Choroid plexus epithelial cell (primary cell): ENCODE measurements at regions not wholly inside any gene's neighbourhood (a gene's known extent, or its start where the extent isn't known, plus 50 kb on each side); places are given as distances from the start of the nearest gene placed in this dataset.

Experiments used
- DNase-seq: peaks from one replicate; pipeline ENCODE4 v3.0.0-alpha.2; 2010; ENCODE audit warnings: low read depth
- H3K4me3 ChIP-seq: 2 replicates; pipeline ENCODE4 v1.5.1; 2011; ENCODE audit warnings: low read depth, mild to moderate bottlenecking, control low read depth, low read length, moderate library complexity
- CTCF ChIP-seq: conservative IDR thresholded peaks from 2 replicates; pipeline ENCODE4 v1.5.1; 2011; ENCODE audit warnings: low read depth, mild to moderate bottlenecking, control low read depth, inconsistent platforms, low read length, moderate library complexity

- no peak overlapping the region for H3K4me3 ChIP-seq
- TF ChIP-seq CTCF: no peak
- DNase-seq: no peak
Measured at GRCh38 chr15:69664572-69665571, 212.3 kb downstream of the RPLP1 start.

- no peak overlapping the region for H3K4me3 ChIP-seq
- DNase-seq: peak; percentile 35
- no peak for TF ChIP-seq CTCF
Measured at GRCh38 chr15:69665641-69666111, 213.1 kb downstream of the RPLP1 start.

- no peak for TF ChIP-seq CTCF
- peak; percentile 73 for DNase-seq
- H3K4me3 ChIP-seq: no peak overlapping the region
Measured at GRCh38 chr15:69666441-69666882, 213.8 kb downstream of the RPLP1 start.

DNA sequence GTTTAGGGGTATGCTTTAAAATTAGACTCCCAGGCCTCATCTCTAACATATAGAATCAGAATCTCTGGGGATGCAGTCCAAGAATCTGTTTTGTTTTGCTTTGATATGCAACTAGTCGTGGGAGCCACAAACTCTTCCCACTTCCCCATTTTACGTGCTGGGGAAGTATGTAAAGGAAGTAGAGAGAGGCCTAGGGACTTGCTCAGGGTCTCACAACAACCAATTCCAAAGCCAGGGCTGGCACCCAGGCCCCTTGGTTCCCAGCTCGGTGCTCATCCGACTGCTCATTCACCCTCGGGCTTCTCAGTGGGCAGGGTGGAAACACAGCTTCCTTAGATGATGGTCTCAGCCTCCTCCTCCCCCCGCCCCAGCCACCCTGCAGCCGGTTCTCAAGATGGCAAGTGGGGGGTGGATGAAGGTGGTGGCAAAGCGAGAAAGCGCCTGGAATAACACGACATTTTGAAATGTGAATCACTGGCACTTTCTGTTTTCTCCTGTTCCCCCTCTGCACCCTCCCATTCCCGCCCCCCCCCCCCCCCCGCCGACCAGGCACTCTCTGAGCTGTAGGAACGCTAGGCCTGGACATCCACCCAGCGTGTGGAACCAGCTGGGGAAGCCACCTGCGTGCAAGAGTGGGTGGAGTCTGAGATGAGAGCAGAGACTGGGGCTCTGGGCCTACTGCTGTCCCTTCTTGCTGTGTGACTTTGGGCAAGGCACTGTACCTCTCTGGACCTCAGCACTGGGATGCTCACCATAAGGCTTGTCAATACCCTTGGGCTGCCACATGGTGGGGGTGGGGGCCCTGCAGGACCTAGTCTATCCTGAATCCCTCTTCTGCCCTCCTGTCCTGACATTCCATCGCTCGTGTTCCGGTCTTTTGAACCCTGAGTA is 214.5 kb downstream of the RPLP1 start:
- no peak overlapping the region for H3K4me3 ChIP-seq
- no peak for DNase-seq
- peak; percentile 12 for TF ChIP-seq CTCF

DNA sequence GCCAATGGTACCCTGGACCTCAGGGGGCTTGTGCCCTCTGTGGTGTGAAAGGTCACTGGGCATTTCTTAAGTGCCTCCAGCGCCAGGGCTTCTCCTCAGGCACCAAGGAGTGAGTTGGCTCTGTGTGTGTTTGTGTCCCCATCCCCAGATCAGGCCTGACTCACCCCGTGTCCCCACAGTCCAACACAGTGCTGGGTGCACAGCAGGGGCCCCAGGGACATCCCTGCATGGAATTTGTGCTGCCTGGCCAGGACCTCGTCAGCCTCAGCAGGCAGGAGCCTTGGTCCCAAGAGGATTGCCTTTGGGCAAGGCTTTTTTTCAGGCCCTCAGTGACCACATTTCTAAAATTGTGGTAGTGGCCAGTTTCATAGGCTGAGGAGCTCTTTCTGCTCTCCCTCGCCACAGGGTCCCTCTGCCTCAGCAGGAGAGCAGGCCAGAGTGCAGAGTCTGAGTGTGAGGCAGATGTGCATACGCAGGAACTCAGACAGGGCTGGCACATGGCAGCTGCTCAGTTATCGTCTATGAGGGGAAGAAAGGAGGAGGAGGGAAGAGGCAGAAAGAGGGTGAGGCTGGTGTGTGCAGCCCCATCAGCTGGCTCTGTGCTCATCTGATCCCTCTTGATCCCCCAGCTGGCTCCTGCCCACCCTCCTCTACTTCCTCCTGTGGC is 215.6 kb downstream of the RPLP1 start:
- DNase-seq: peak; percentile 64
- H3K4me3 ChIP-seq: no peak overlapping the region
- TF ChIP-seq CTCF: no peak

DNA sequence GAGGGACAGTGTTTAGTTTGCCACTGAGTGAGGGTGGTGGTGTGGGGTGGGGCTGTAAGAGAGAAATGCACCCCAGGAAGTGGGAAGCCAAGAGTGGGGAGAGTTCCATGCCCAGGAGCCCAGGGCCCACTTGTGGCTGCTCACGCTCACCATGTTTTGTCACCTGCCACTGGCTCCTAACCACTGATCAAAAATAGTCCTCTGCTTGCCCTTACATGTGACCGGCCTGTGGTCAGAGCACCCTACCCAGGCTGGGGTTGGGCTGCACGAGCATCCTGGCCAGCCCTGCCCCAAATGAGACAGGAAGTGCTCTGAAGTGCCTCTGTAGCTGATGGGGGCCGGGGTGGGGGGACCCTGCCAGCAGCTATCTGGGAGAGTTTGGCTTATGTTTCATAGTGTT is 216.3 kb downstream of the RPLP1 start:
- DNase-seq: no peak
- TF ChIP-seq CTCF: no peak

More for the DNA sequence above, 216.3 kb downstream of the RPLP1 start:
- no peak overlapping the region for H3K4me3 ChIP-seq
